A673 (cell line): ENCODE measurements at regions not wholly inside any gene's neighbourhood (a gene's known extent, or its start where the extent isn't known, plus 50 kb on each side); places are given as distances from the start of the nearest gene placed in this dataset.

Experiments
- EZH2 ChIP-seq: fragments of 200-600 bp; sonication (generic); IDR thresholded peaks from 2 replicates; pipeline ENCODE4 v1.6.1; 2017; ENCODE audit warnings: borderline replicate concordance, low read depth, mild to moderate bottlenecking, mixed read lengths, antibody characterized with exemption, low read length; ENCODE audit not compliant: poor library complexity, severe bottlenecking
- TF ChIP-seq, protein P1 (sequence below): fragments of 300-800, 200-600 bp; sonication (generic); conservative IDR thresholded peaks from 2 replicates; pipeline ENCODE4 v1.5.1; 2017; ENCODE audit warnings: low read depth, mild to moderate bottlenecking, antibody characterized with exemption, low read length, moderate library complexity, mixed read lengths

DNA sequence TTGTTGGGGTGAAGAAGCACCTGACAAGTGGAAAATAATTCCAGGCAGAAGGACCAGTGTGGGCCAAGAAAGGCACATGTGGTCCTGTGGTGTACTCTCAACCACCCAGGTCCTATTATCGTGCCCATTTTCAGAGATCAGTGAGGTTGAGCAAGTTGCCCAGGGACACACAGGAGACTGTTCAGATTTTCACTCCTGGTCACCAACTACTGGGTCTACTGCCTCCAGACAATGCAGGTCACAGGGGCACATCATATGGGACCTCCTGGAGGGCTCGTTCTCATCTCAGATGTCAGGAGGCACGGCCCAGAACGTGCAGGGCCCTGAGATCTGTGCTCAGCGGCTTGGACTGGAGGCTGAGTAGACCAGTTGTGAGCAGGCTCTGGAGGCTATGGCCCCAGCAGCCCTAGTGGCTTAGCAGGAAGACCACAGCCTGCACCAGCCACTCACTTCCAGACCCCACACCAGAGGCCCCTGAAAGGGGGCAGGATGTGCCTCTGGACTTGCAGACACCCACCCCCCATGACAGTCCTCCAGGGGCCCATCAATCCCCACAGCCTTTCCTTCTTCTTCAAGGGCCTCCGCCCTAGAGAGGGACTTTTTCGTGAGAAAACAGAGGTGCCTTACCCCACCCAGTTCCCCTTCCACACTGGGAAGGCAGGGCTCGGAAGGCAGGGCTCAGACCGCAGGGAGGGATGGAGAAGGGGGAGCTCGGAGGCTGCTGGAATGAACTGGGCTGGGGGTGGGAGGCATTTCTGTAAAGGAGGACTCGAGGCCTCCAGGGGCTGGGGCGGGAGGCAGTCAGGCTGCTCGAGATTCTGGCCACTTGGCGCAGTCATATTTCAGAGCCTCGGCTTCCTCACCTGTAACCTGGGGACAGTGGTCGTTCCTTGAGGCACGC, 82.7 kb upstream of the NEURL1B start:
- TF ChIP-seq, protein P1, sequence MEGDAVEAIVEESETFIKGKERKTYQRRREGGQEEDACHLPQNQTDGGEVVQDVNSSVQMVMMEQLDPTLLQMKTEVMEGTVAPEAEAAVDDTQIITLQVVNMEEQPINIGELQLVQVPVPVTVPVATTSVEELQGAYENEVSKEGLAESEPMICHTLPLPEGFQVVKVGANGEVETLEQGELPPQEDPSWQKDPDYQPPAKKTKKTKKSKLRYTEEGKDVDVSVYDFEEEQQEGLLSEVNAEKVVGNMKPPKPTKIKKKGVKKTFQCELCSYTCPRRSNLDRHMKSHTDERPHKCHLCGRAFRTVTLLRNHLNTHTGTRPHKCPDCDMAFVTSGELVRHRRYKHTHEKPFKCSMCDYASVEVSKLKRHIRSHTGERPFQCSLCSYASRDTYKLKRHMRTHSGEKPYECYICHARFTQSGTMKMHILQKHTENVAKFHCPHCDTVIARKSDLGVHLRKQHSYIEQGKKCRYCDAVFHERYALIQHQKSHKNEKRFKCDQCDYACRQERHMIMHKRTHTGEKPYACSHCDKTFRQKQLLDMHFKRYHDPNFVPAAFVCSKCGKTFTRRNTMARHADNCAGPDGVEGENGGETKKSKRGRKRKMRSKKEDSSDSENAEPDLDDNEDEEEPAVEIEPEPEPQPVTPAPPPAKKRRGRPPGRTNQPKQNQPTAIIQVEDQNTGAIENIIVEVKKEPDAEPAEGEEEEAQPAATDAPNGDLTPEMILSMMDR: no peak
- TF ChIP-seq EZH2: no peak
